GM20000 (cell line): ENCODE measurements at regions not wholly inside any gene's neighbourhood (a gene's known extent, or its start where the extent isn't known, plus 50 kb on each side); places are given as distances from the start of the nearest gene placed in this dataset.
"Not testable (repeated sequence)": the region's sequence is repeated elsewhere in the genome, so short reads cannot be mapped to it uniquely, and the experiment has no call there.

Experiments used
- DNase-seq: peaks from one replicate; pipeline ENCODE4 v3.0.0; 2012; ENCODE audit warnings: low spot score

- not testable (repeated sequence) for DNase-seq
Observed at GRCh38 chr2:87315183-87315902, 293.7 kb upstream of the PLGLB1 start.

DNA sequence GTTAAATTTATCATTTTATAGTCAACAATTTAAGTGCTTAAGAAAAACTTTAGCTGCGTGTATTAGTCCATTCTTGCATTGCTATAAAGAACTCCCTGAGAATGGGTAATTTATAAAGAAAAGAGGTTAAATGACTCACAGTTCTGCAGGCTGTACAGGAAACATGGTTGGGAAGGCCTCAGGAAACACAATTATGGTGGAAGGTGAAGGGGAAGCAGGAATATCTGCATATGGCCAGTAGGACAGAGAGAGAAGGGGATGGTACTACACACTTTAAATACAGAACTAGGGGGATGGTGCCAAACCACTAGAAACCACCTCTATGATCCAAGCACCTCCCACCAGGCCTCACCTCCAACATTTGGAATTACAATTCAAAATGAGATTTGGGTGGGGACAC, 295.5 kb upstream of the PLGLB1 start:
- DNase-seq = not testable (repeated sequence)

DNA sequence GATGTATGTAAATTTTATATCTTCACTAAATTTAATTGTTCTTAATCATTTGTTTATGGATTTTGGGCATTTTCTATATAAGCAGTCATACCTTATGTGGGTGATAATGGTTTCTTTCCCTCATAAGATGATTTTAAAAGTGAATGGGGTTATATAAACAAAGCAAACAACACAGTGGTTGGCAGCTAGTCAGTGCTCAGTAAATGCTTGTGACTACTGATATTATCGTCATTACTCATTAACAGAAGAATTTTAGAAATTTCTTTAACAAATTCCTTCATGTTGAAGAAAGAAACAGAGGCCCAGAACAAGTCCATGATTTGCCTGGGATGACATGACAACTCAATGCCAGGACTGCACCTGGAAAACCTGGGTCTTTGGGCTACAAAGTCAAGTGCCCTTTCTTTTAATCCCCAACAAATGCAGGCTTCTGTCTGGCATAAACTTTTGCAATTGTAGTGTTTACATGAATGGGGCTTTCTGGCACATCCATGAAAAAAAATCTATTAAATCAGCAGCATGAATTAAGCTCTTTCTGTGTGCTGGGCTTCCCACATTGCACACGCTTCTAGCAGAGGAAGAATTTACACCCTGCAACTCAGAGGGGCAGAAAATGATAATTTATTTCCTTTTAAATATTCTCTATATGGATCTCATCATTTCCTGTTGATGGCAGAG, 297.3 kb upstream of the PLGLB1 start:
- not testable (repeated sequence) for DNase-seq

- not testable (repeated sequence) for DNase-seq
Observed at GRCh38 chr2:87319705-87320104, 298.1 kb upstream of the PLGLB1 start.

GRCh38 chr2:87321201-87321600, 299.6 kb upstream of the PLGLB1 start:
- DNase-seq = not testable (repeated sequence)

DNA sequence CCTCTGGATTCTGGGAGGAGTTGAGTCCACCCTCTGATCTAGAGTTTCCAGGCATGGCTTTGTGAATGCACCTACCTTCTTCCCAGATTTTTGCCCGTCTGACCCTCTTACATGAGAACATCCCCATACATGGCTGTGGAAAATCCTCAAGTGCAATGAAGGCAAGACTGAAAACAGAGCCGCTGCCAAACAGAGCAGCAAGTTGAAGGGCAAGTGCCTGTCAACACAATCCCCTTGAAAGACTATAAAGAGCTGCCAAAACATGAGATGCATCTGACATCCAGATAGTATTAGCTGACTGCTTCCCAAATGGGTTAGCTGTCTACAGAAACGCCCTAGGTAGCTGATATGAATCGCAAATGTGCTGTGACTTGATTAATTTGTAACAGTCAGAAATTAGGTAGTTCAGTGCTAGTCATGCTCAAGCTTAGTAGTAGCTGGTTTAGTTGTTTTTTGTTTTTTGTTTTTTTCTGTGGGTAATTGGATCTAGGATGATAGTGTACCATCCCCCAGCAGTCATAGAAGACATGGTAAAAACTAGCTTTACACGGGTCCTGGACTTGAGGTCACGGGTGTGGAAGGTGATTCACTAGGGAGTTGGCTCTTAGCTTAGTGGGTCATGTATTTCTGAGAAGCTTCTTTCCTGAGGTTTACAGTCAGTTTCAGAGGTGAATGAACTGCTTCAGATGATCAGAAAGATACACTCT, 302.8 kb upstream of the PLGLB1 start:
- not testable (repeated sequence) for DNase-seq

GRCh38 chr2:87325042-87325910, 303.6 kb upstream of the PLGLB1 start:
- DNase-seq = not testable (repeated sequence)

DNA sequence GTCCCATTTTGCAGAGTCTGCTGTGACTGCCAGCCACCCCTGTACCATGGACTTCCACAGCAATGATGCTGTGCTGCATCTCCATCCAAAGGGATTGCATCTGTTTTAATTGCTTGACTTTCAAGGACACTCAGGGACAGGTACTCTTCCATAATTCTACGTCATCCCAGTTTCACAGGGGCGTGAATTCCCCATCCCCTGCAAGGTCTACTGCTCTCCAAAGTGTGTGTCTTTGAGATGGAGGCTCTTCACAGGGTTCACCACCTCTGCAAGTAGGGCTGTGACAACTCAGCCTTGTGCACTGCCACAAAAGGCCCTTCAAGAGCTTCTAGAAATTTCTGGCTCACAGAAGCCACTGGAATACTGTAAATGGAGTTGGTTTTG, 304.3 kb upstream of the PLGLB1 start:
- not testable (repeated sequence) for DNase-seq

- DNase-seq = not testable (repeated sequence)
Observed at GRCh38 chr2:87326754-87327153, 305.1 kb upstream of the PLGLB1 start.

DNA sequence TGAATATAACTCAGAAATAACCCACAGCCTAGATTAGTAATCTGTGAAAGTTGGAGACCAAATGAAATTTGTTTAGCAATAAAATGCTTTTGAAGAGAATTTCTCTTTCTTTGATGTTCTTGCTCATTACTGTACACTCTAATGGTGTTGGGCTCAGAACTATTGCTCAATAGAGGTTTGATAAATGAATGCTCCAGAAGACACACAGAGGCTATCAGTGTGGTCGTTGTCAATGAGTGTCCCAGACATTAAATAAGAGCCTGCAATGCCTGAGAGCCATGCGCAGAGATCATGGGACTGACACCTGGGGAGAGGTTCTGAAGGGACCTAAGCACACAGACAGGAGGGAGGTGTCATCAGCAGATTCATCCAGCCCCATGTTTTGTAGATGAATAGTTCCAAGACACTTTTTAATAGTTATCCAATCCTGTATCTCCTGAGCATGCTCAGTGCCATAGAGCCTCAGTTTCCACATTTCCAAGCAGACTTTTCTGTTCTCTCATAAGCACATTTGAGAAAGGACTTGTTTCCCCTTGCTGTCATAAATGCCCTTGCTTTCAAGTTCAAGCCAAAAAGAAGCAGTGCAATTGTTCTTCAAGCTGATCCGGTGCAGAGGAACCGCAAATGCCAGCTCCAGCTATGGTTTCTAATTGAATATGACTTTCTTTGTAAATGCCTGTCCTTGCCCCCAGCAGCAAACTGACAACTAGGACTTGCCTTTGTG, 306.2 kb upstream of the PLGLB1 start:
- not testable (repeated sequence) for DNase-seq

GRCh38 chr2:87329529-87329928, 307.9 kb upstream of the PLGLB1 start:
- DNase-seq = not testable (repeated sequence)

- DNase-seq = not testable (repeated sequence)
Observed at GRCh38 chr2:87330486-87330885, 308.8 kb upstream of the PLGLB1 start.

GRCh38 chr2:87331940-87332583, 310.4 kb upstream of the PLGLB1 start:
- not testable (repeated sequence) for DNase-seq

- DNase-seq = not testable (repeated sequence)
Observed at GRCh38 chr2:87334888-87335287, 313.2 kb upstream of the PLGLB1 start.

DNA sequence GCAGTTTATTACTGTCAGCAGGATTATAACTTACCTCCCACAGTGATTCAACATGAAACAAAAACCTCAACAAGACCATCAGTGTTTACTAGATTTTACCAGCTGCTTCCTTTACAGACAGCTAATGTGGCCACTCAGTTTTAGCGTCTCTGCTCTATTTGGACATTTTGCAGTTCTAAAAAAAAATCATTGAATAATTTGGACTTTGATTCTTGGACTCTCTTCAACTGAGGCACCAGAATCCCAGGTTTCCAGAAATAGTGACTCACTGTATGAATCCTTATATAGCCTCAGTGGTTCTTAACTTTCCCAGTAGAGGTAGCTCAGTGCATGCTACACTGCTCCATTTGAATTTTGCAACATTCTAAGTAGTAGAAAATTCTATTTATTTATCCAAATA, 317.4 kb upstream of the PLGLB1 start:
- not testable (repeated sequence) for DNase-seq

- DNase-seq = not testable (repeated sequence)
Observed at GRCh38 chr2:87341601-87342014, 320.0 kb upstream of the PLGLB1 start.

DNA sequence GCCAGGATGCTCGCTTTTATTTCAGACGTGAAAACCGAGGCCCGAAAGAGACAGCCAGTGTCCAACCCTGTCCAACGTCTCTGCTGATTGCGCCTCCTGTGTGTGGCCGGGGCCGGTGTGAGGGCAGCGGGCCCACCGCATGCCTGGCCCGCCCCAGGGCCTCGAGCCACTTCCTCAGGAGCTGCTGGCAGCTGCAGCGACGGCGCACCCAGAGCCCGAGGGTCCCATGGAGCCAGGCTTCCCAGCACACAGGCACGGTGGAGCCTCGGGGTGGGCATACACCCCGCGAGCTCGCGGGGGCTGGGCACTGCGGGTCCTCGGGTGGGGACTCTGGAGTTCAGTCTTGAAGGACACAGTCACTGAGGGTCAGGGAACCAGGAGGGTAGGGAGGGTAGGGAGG, 320.5 kb upstream of the PLGLB1 start:
- not testable (repeated sequence) for DNase-seq

- DNase-seq = peak; percentile 2
Observed at GRCh38 chr2:87343347-87343746, 321.7 kb upstream of the PLGLB1 start.

DNA sequence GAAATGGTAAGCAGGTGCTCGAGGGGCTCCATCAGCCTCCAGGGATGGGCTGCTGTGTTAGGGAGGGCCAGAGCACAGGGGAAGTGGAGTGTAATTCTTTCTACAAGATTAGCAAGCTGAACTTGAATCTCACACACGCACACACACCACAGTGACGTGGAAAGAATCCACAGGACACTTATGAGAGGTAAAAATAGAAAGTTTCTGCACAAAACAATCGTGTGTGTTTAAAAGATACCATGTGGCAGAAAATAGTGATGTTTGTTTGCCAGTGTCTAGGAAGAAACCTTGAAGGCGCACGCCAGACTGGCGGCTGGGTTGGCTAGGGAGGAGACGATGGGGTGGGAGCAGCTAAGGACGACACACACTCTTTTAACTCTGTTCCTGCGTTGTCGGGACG, 323.6 kb upstream of the PLGLB1 start:
- not testable (repeated sequence) for DNase-seq

DNA sequence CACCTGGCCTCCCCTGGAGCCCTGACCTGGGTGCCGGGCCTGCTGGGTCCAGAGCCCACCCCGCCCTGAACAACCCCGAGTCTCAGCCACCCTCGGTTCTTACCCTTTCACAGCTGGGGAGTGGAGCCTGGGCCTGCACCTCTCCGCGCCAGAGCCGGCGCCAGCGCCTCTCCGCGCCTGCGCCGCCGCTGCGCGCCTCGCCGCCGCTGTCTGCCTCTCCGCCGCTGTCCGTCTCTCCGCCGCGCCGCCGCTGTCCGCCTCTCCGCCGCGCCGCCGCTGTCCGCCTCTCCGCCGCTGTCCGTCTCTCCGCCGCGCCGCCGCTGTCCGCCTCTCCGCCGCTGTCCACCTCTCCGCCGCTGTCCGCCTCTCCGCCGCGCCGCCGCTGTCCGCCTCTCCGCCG, 326.9 kb upstream of the PLGLB1 start:
- DNase-seq = not testable (repeated sequence)
